ENCODE measurements at regions not wholly inside any gene's neighbourhood (a gene's known extent, or its start where the extent isn't known, plus 50 kb on each side); places are given as distances from the start of the nearest gene placed in this dataset.

GRCh38 chr22:48742191-48742555, 1085.5 kb downstream of the BRD1 start:
- no peak for DNase-seq

- no peak for DNase-seq
Measured at GRCh38 chr22:48741540-48741939, 1086.1 kb downstream of the BRD1 start.

GRCh38 chr22:48740731-48741405, 1086.8 kb downstream of the BRD1 start:
- DNase-seq, result no peak

GRCh38 chr22:48740086-48740730, 1087.5 kb downstream of the BRD1 start:
- DNase-seq, result no peak

- DNase-seq, result no peak
Measured at GRCh38 chr22:48739348-48740085, 1088.2 kb downstream of the BRD1 start.

GRCh38 chr22:48738204-48738980, 1089.3 kb downstream of the BRD1 start:
- no peak for DNase-seq

- DNase-seq, result no peak
Measured at GRCh38 chr22:48737461-48738203, 1090.0 kb downstream of the BRD1 start.

- DNase-seq, result no peak
Measured at GRCh38 chr22:48736593-48737460, 1090.8 kb downstream of the BRD1 start.

- no peak for DNase-seq
Measured at GRCh38 chr22:48734961-48735360, 1092.7 kb downstream of the BRD1 start.

GRCh38 chr22:48734359-48734758, 1093.3 kb downstream of the BRD1 start:
- DNase-seq, result no peak

GRCh38 chr22:48729499-48730171, 1098.0 kb downstream of the BRD1 start:
- no peak for DNase-seq

- no peak for DNase-seq
Measured at GRCh38 chr22:48727454-48728058, 1100.1 kb downstream of the BRD1 start.

GRCh38 chr22:48724899-48725298, 1102.8 kb downstream of the BRD1 start:
- no peak for DNase-seq

- no peak for DNase-seq
Measured at GRCh38 chr22:48722661-48723060, 1105.0 kb downstream of the BRD1 start.

GRCh38 chr22:48721395-48721669, 1106.3 kb downstream of the BRD1 start:
- DNase-seq, result no peak

GRCh38 chr22:48720662-48721394, 1106.8 kb downstream of the BRD1 start:
- no peak for DNase-seq

GRCh38 chr22:48719978-48720661, 1107.6 kb downstream of the BRD1 start:
- DNase-seq, result no peak

GRCh38 chr22:48718818-48719500, 1108.7 kb downstream of the BRD1 start:
- DNase-seq, result no peak

Measured in inflammatory macrophage treated with lipopolysaccharide for 4 hours (primary cell).